HG03460 (cell line): ENCODE measurements at regions not wholly inside any gene's neighbourhood (a gene's known extent, or its start where the extent isn't known, plus 50 kb on each side); places are given as distances from the start of the nearest gene placed in this dataset.
"Not testable (repeated sequence)": the region's sequence is repeated elsewhere in the genome, so short reads cannot be mapped to it uniquely, and the experiment has no call there.

Experiments used
- ATAC-seq: cut with Tn5 transposase; IDR thresholded peaks from one replicate; pipeline ENCODE4 v1.9.1; 2021; ENCODE audit not compliant: unreplicated experiment

GRCh38 chr11:23134627-23135026 lies 274.4 kb upstream of the CCDC179 start:
- no peak for ATAC-seq

- ATAC-seq: no peak
These were observed 278.5 kb upstream of the CCDC179 start for GRCh38 chr11:23138761-23139160.

GRCh38 chr11:23143022-23143421 lies 282.7 kb upstream of the CCDC179 start:
- no peak for ATAC-seq

- no peak for ATAC-seq
These were observed 291.5 kb upstream of the CCDC179 start for GRCh38 chr11:23151819-23152218.

GRCh38 chr11:23155503-23155902 lies 295.2 kb upstream of the CCDC179 start:
- no peak for ATAC-seq

GRCh38 chr11:23164022-23164421 lies 303.7 kb upstream of the CCDC179 start:
- no peak for ATAC-seq

- no peak for ATAC-seq
These were observed 306.1 kb upstream of the CCDC179 start for GRCh38 chr11:23166376-23166775.

- ATAC-seq: no peak
These were observed 319.3 kb upstream of the CCDC179 start for GRCh38 chr11:23179609-23180008.

GRCh38 chr11:23181022-23181807 lies 320.9 kb upstream of the CCDC179 start:
- ATAC-seq: no peak

- ATAC-seq: no peak
These were observed 332.0 kb upstream of the CCDC179 start for GRCh38 chr11:23192256-23192655.

- ATAC-seq: no peak
These were observed 341.8 kb upstream of the CCDC179 start for GRCh38 chr11:23201936-23202522.

GRCh38 chr11:23202611-23203010 lies 342.3 kb upstream of the CCDC179 start:
- ATAC-seq: no peak

- no peak for ATAC-seq
These were observed 345.0 kb upstream of the CCDC179 start for GRCh38 chr11:23205156-23205871.

GRCh38 chr11:23206741-23207336 lies 346.6 kb upstream of the CCDC179 start:
- no peak for ATAC-seq

- ATAC-seq: no peak
These were observed 350.9 kb upstream of the CCDC179 start for GRCh38 chr11:23211221-23211620.

- ATAC-seq: no peak
These were observed 352.5 kb upstream of the CCDC179 start for GRCh38 chr11:23212807-23213206.

- no peak for ATAC-seq
These were observed 356.8 kb upstream of the CCDC179 start for GRCh38 chr11:23217072-23217471.

- ATAC-seq: not testable (repeated sequence)
These were observed 359.8 kb upstream of the CCDC179 start for GRCh38 chr11:23220086-23220485.

GRCh38 chr11:23221366-23221765 lies 361.1 kb upstream of the CCDC179 start:
- ATAC-seq: no peak

- ATAC-seq: no peak
These were observed 366.2 kb upstream of the CCDC179 start for GRCh38 chr11:23226331-23227077.

- ATAC-seq: no peak
These were observed 366.8 kb upstream of the CCDC179 start for GRCh38 chr11:23227078-23227445.
